Activated T-helper 1 cell treated with anti-CD3 and anti-CD28 coated beads, Interleukin-12 subunit alpha, Interleukin-12 subunit beta, Interleukin-2, Interleukin-4 antibody, amounts not matched to agents 30 ng/mL and 10 ng/mL and 1 ng/mL, durations not matched to agents 14 hours and 24 hours and 36 hours (primary cell): ENCODE measurements at regions not wholly inside any gene's neighbourhood (a gene's known extent, or its start where the extent isn't known, plus 50 kb on each side); places are given as distances from the start of the nearest gene placed in this dataset.

Experiments
- DNase-seq: peaks from one replicate; pipeline ENCODE4 v3.0.0; 2021; ENCODE audit warnings: low spot score
- H3K27ac Mint-ChIP-seq: one replicate; pipeline ENCODE4 v1.8.0; 2021; ENCODE audit warnings: mild to moderate bottlenecking, mixed read lengths
- H3K27me3 Mint-ChIP-seq: one replicate; pipeline ENCODE4 v1.8.0; 2022; ENCODE audit warnings: mild to moderate bottlenecking, moderate library complexity, mixed read lengths; ENCODE audit not compliant: insufficient read depth
- H3K36me3 Mint-ChIP-seq: one replicate; pipeline ENCODE4 v1.8.0; 2021; ENCODE audit warnings: low read depth, mixed read lengths
- H3K4me1 Mint-ChIP-seq: one replicate; pipeline ENCODE4 v1.8.0; 2021; ENCODE audit warnings: low read depth, mixed read lengths
- H3K4me3 Mint-ChIP-seq: one replicate; pipeline ENCODE4 v1.8.0; 2021; ENCODE audit warnings: mild to moderate bottlenecking, moderate library complexity, mixed read lengths
- H3K9me3 Mint-ChIP-seq: one replicate; pipeline ENCODE4 v1.8.0; 2021; ENCODE audit warnings: mixed read lengths
- intact Hi-C: fragments of 100-400 bp; cut with micrococcal nuclease; formaldehyde crosslinking; loops from one replicate; pipeline ENCODE4 v1.15.1; 2024

GRCh38 chr20:24718277-24718676 is 230.8 kb upstream of the CST7 start:
- Mint-ChIP-seq H3K27me3 (peaks cover 17% of the 10 kb centered on the region), H3K27ac (no peak overlapping the region), H3K4me1 (no peaks in the 10 kb centered on the region), H3K36me3 (no peaks in the 10 kb centered on the region), H3K4me3 (no peak overlapping the region), H3K9me3 (peaks cover 5% of the 10 kb centered on the region)
- intact Hi-C loops: no loop called here
- no peak for DNase-seq

GRCh38 chr20:24718696-24719095 is 230.4 kb upstream of the CST7 start:
- no peak for DNase-seq
- Mint-ChIP-seq H3K4me1 (no peaks in the 10 kb centered on the region), H3K36me3 (no peaks in the 10 kb centered on the region), H3K9me3 (peaks cover 5% of the 10 kb centered on the region), H3K27me3 (peaks cover 18% of the 10 kb centered on the region), H3K4me3 (no peak overlapping the region), H3K27ac (no peak overlapping the region)
- intact Hi-C loops: no loop called here

- no peaks in the 10 kb centered on the region for H3K9me3 Mint-ChIP-seq
- H3K27ac Mint-ChIP-seq: no peak overlapping the region
- intact Hi-C loops: no loop called here
- H3K27me3 Mint-ChIP-seq: peaks cover 10% of the 10 kb centered on the region
- no peak overlapping the region for H3K4me3 Mint-ChIP-seq
- H3K4me1 Mint-ChIP-seq: no peaks in the 10 kb centered on the region
- no peak for DNase-seq
- no peaks in the 10 kb centered on the region for H3K36me3 Mint-ChIP-seq
These were observed 228.1 kb upstream of the CST7 start for GRCh38 chr20:24720957-24721356.

- intact Hi-C loops: no loop called here
- no peaks in the 10 kb centered on the region for H3K9me3 Mint-ChIP-seq
- DNase-seq: no peak
- H3K27me3 Mint-ChIP-seq: peaks cover 8% of the 10 kb centered on the region
- no peaks in the 10 kb centered on the region for H3K36me3 Mint-ChIP-seq
- H3K27ac Mint-ChIP-seq: no peak overlapping the region
- no peaks in the 10 kb centered on the region for H3K4me1 Mint-ChIP-seq
- H3K4me3 Mint-ChIP-seq: no peak overlapping the region
These were observed 227.0 kb upstream of the CST7 start for GRCh38 chr20:24721891-24722568.

- H3K4me3 Mint-ChIP-seq: no peak overlapping the region
- H3K9me3 Mint-ChIP-seq: no peaks in the 10 kb centered on the region
- H3K36me3 Mint-ChIP-seq: no peaks in the 10 kb centered on the region
- intact Hi-C loops: no loop called here
- no peaks in the 10 kb centered on the region for H3K4me1 Mint-ChIP-seq
- H3K27ac Mint-ChIP-seq: no peak overlapping the region
- peaks cover 8% of the 10 kb centered on the region for H3K27me3 Mint-ChIP-seq
- no peak for DNase-seq
These were observed 226.5 kb upstream of the CST7 start for GRCh38 chr20:24722586-24722985.

- H3K9me3 Mint-ChIP-seq: no peaks in the 10 kb centered on the region
- peaks cover 8% of the 10 kb centered on the region for H3K27me3 Mint-ChIP-seq
- no peaks in the 10 kb centered on the region for H3K36me3 Mint-ChIP-seq
- no peak overlapping the region for H3K27ac Mint-ChIP-seq
- H3K4me1 Mint-ChIP-seq: no peaks in the 10 kb centered on the region
- DNase-seq: no peak
- intact Hi-C loops: no loop called here
- no peak overlapping the region for H3K4me3 Mint-ChIP-seq
These were observed 225.9 kb upstream of the CST7 start for GRCh38 chr20:24723186-24723585.

GRCh38 chr20:24723647-24724352 is 225.3 kb upstream of the CST7 start:
- H3K4me1 Mint-ChIP-seq: no peaks in the 10 kb centered on the region
- H3K4me3 Mint-ChIP-seq: no peak overlapping the region
- no peak overlapping the region for H3K27ac Mint-ChIP-seq
- no peak for DNase-seq
- intact Hi-C loops: no loop called here
- H3K9me3 Mint-ChIP-seq: no peaks in the 10 kb centered on the region
- H3K36me3 Mint-ChIP-seq: no peaks in the 10 kb centered on the region
- H3K27me3 Mint-ChIP-seq: peaks cover 8% of the 10 kb centered on the region

- no peak for DNase-seq
- Mint-ChIP-seq H3K27me3 (peaks cover 3% of the 10 kb centered on the region), H3K4me1 (no peaks in the 10 kb centered on the region), H3K27ac (no peak overlapping the region), H3K36me3 (no peaks in the 10 kb centered on the region), H3K9me3 (no peaks in the 10 kb centered on the region), H3K4me3 (no peak overlapping the region)
- intact Hi-C loops: no loop called here
These were observed 224.0 kb upstream of the CST7 start for GRCh38 chr20:24724982-24725533.

- no peak for DNase-seq
- Mint-ChIP-seq H3K27me3 (peaks cover 3% of the 10 kb centered on the region), H3K36me3 (no peaks in the 10 kb centered on the region), H3K4me1 (no peaks in the 10 kb centered on the region), H3K27ac (no peak overlapping the region), H3K9me3 (no peaks in the 10 kb centered on the region), H3K4me3 (no peak overlapping the region)
- intact Hi-C loops: no loop called here
These were observed 221.3 kb upstream of the CST7 start for GRCh38 chr20:24727795-24728194.

- H3K9me3 Mint-ChIP-seq: no peaks in the 10 kb centered on the region
- DNase-seq: no peak
- H3K36me3 Mint-ChIP-seq: no peaks in the 10 kb centered on the region
- H3K27ac Mint-ChIP-seq: no peak overlapping the region
- intact Hi-C loops: no loop called here
- no peaks in the 10 kb centered on the region for H3K4me1 Mint-ChIP-seq
- no peaks in the 10 kb centered on the region for H3K27me3 Mint-ChIP-seq
- H3K4me3 Mint-ChIP-seq: no peak overlapping the region
These were observed 219.0 kb upstream of the CST7 start for GRCh38 chr20:24729896-24730605.

- H3K9me3 Mint-ChIP-seq: no peaks in the 10 kb centered on the region
- no peak overlapping the region for H3K4me3 Mint-ChIP-seq
- peaks cover under 1% of the 10 kb centered on the region for H3K27me3 Mint-ChIP-seq
- H3K4me1 Mint-ChIP-seq: no peaks in the 10 kb centered on the region
- no peaks in the 10 kb centered on the region for H3K36me3 Mint-ChIP-seq
- DNase-seq: no peak
- H3K27ac Mint-ChIP-seq: no peak overlapping the region
- intact Hi-C loops: no loop called here
These were observed 218.3 kb upstream of the CST7 start for GRCh38 chr20:24730750-24731149.

- H3K36me3 Mint-ChIP-seq: no peaks in the 10 kb centered on the region
- no peak overlapping the region for H3K27ac Mint-ChIP-seq
- peaks cover 2% of the 10 kb centered on the region for H3K27me3 Mint-ChIP-seq
- no peaks in the 10 kb centered on the region for H3K4me1 Mint-ChIP-seq
- intact Hi-C loops: no loop called here
- H3K9me3 Mint-ChIP-seq: no peaks in the 10 kb centered on the region
- no peak for DNase-seq
- no peak overlapping the region for H3K4me3 Mint-ChIP-seq
These were observed 217.8 kb upstream of the CST7 start for GRCh38 chr20:24731312-24731711.

- Mint-ChIP-seq H3K4me3 (no peak overlapping the region), H3K4me1 (no peaks in the 10 kb centered on the region), H3K36me3 (no peaks in the 10 kb centered on the region), H3K9me3 (no peaks in the 10 kb centered on the region), H3K27me3 (peaks cover 2% of the 10 kb centered on the region), H3K27ac (no peak overlapping the region)
- no peak for DNase-seq
- intact Hi-C loops: no loop called here
These were observed 217.0 kb upstream of the CST7 start for GRCh38 chr20:24732076-24732475.
